ENCODE measurements at regions not wholly inside any gene's neighbourhood (a gene's known extent, or its start where the extent isn't known, plus 50 kb on each side); places are given as distances from the start of the nearest gene placed in this dataset.

DNA sequence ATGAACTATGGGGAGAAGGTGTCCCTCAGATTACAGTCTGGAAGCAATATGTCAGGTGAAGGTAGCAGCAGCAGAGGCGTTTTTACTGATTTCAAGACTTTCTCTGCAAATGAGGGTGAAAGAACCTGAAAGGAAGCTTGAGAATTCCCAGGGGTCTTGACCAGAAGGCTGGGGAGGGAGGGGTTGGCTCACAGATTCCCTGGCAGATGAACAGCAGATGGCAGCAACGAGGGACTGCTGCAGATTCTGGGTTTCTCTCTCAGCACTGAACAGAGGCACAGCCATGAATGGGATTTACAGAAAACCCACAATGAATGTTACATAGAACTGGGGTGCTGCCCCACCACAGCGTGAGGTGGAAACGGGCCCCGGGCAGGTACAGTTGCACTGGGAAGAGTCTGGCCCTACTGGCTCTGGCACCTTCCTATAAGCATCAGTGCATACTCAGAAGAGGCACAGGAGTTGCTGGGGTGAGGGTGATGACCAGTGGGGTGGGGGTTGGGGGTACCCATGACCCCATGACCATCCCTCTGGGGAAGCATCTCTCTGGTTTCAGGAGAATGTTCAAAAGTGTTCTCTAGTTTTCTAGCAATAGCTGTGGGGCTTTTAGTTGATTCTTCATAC, 317.8 kb downstream of the SH2D4B start (continued):
- TF ChIP-seq, protein P1, sequence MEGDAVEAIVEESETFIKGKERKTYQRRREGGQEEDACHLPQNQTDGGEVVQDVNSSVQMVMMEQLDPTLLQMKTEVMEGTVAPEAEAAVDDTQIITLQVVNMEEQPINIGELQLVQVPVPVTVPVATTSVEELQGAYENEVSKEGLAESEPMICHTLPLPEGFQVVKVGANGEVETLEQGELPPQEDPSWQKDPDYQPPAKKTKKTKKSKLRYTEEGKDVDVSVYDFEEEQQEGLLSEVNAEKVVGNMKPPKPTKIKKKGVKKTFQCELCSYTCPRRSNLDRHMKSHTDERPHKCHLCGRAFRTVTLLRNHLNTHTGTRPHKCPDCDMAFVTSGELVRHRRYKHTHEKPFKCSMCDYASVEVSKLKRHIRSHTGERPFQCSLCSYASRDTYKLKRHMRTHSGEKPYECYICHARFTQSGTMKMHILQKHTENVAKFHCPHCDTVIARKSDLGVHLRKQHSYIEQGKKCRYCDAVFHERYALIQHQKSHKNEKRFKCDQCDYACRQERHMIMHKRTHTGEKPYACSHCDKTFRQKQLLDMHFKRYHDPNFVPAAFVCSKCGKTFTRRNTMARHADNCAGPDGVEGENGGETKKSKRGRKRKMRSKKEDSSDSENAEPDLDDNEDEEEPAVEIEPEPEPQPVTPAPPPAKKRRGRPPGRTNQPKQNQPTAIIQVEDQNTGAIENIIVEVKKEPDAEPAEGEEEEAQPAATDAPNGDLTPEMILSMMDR (IDR thresholded peaks at IDR 0.05 in 2 of 3, conservative IDR thresholded peaks at IDR 0.05 in 1 of 3; ENCODE audit: control insufficient read depth in 2 of 3, extremely low read depth in 1 of 3, insufficient read depth in 1 of 3, low read depth in 3 of 3, low read length in 3 of 3), result peak; percentile 48 to 72 (median 67); a peak in 5 of 6 replicates
- no peak for TF ChIP-seq TARDBP (IDR thresholded peaks at IDR 0.05; ENCODE audit: borderline replicate concordance)
- TF ChIP-seq GABPA (IDR thresholded peaks at IDR 0.05; ENCODE audit: low read depth), result no peak
- no peak for TF ChIP-seq CHD4 (IDR thresholded peaks at IDR 0.05)
- no peak for TF ChIP-seq KDM1A (IDR thresholded peaks at IDR 0.05; ENCODE audit: borderline replicate concordance)
- TF ChIP-seq POLR2AphosphoS2 (IDR thresholded peaks at IDR 0.05; ENCODE audit: low read depth, low read length), result no peak

DNA sequence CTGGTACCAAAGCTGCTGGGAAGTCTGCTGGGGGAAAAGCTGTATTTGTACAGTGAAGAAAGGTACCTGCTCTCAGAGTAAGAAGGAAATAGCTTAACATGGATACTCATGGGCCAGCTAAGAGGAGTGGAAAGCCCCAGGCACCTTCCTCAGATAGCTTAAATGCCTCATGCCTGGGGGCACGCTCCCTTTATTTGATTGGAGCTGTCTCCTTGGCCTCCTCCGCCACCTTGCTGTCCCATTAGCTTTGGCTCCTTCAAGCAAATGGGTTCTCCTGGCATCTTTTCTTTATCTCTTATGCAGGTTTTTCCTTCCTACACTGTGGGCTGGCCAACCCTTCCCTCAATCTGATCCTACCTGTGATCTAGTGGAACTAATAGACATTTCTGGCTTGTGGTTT, 318.5 kb downstream of the SH2D4B start:
- H3K27ac ChIP-seq (ENCODE audit: control insufficient read depth, insufficient read depth), result no peak overlapping the region
- in situ Hi-C loops (cut with MboI), result loop anchor here (10.0 kb wide), 1 partner anchor 319 kb away; no protein-coding TSS in a partner anchor
- no peaks in the 10 kb centered on the region for H3K36me3 ChIP-seq (ENCODE audit: control insufficient read depth in 2 of 2, insufficient read depth in 2 of 2, low read length in 1 of 2)
- H3K9ac ChIP-seq (ENCODE audit: control insufficient read depth, insufficient read depth, low read length), result no peak overlapping the region
- FAIRE-seq, result no peak
- no peak overlapping the region for H3K4me2 ChIP-seq (ENCODE audit: control insufficient read depth, insufficient read depth)
- intact Hi-C loops (cut with micrococcal nuclease; ENCODE audit: unreplicated experiment), result loop anchor here (5.0 kb wide), 1 partner anchor 91 kb away; no protein-coding TSS in a partner anchor
- no peaks in the 10 kb centered on the region for H4K20me1 ChIP-seq (ENCODE audit: control insufficient read depth, insufficient read depth)
- peaks cover 0 to 2% of the 10 kb centered on the region in 2 experiments; a peak in 1 of 4 replicates for H3K27me3 ChIP-seq (replicated peaks in 1 of 2; ENCODE audit: control insufficient read depth in 2 of 2, insufficient read depth in 2 of 2, low read length in 1 of 2)
- POLR2A ChIA-PET, result no interaction called here
- no peak for DNase-seq (ENCODE audit: low read depth, low spot score)
- RAD21 ChIA-PET (ENCODE audit: unreplicated experiment), result interaction anchor here (0.6 to 3.1 kb wide), 7 partner anchors 11 to 481 kb away, joined by 3 to 30 read pairs (median 9); no protein-coding TSS in a partner anchor
- no TSS peak for BruUV-seq (replicated peaks)
- ATAC-seq, result no peak
- no peaks in the 10 kb centered on the region for H3K9me3 ChIP-seq (replicated peaks; ENCODE audit: control insufficient read depth, insufficient read depth, low read length)
- H3K4me1 ChIP-seq (ENCODE audit: control insufficient read depth, insufficient read depth, low read length), result no peaks in the 10 kb centered on the region
- SMC1A ChIA-PET (ENCODE audit: uncharacterized antibody, unreplicated experiment), result interaction anchor here (0.7 to 4.5 kb wide), 17 partner anchors 13 to 323 kb away, joined by 3 to 50 read pairs (median 4); no protein-coding TSS in a partner anchor
- no peak overlapping the region for H3K4me3 ChIP-seq
- H3K79me2 ChIP-seq (ENCODE audit: control insufficient read depth, insufficient read depth, low read length), result no peaks in the 10 kb centered on the region
- CTCF ChIA-PET, result interaction anchor here (0.7 to 5.5 kb wide), 16 partner anchors 8 to 412 kb away, joined by 3 to 97 read pairs (median 5); no protein-coding TSS in a partner anchor
- 43% methylated on average over 2 of the region's 2 CpGs for WGBS (ENCODE audit: insufficient coverage, insufficient replicate concordance, low lambda C conversion rate, missing lambda C conversion rate)
- H2AFZ ChIP-seq (ENCODE audit: control insufficient read depth, low read depth, low read length), result no peak overlapping the region
- TF ChIP-seq, protein P2, sequence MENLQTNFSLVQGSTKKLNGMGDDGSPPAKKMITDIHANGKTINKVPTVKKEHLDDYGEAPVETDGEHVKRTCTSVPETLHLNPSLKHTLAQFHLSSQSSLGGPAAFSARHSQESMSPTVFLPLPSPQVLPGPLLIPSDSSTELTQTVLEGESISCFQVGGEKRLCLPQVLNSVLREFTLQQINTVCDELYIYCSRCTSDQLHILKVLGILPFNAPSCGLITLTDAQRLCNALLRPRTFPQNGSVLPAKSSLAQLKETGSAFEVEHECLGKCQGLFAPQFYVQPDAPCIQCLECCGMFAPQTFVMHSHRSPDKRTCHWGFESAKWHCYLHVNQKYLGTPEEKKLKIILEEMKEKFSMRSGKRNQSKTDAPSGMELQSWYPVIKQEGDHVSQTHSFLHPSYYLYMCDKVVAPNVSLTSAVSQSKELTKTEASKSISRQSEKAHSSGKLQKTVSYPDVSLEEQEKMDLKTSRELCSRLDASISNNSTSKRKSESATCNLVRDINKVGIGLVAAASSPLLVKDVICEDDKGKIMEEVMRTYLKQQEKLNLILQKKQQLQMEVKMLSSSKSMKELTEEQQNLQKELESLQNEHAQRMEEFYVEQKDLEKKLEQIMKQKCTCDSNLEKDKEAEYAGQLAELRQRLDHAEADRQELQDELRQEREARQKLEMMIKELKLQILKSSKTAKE (IDR thresholded peaks at IDR 0.05; ENCODE audit: low read depth, poor library complexity, severe bottlenecking), result no peak
- TF ChIP-seq, protein P3, sequence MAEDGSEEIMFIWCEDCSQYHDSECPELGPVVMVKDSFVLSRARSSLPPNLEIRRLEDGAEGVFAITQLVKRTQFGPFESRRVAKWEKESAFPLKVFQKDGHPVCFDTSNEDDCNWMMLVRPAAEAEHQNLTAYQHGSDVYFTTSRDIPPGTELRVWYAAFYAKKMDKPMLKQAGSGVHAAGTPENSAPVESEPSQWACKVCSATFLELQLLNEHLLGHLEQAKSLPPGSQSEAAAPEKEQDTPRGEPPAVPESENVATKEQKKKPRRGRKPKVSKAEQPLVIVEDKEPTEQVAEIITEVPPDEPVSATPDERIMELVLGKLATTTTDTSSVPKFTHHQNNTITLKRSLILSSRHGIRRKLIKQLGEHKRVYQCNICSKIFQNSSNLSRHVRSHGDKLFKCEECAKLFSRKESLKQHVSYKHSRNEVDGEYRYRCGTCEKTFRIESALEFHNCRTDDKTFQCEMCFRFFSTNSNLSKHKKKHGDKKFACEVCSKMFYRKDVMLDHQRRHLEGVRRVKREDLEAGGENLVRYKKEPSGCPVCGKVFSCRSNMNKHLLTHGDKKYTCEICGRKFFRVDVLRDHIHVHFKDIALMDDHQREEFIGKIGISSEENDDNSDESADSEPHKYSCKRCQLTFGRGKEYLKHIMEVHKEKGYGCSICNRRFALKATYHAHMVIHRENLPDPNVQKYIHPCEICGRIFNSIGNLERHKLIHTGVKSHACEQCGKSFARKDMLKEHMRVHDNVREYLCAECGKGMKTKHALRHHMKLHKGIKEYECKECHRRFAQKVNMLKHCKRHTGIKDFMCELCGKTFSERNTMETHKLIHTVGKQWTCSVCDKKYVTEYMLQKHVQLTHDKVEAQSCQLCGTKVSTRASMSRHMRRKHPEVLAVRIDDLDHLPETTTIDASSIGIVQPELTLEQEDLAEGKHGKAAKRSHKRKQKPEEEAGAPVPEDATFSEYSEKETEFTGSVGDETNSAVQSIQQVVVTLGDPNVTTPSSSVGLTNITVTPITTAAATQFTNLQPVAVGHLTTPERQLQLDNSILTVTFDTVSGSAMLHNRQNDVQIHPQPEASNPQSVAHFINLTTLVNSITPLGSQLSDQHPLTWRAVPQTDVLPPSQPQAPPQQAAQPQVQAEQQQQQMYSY (CRISPR knock-in tag; IDR thresholded peaks at IDR 0.05), result no peak
- TF ChIP-seq ZSCAN29 (IDR thresholded peaks at IDR 0.05) (no peak), ZZZ3 (IDR thresholded peaks at IDR 0.05; ENCODE audit: control insufficient read depth, insufficient read length, low read depth) (no peak), MEF2A (IDR thresholded peaks at IDR 0.05; ENCODE audit: insufficient read depth, low read depth, low read length) (no peak), RAD51 (IDR thresholded peaks at IDR 0.05) (no peak), JUNB (IDR thresholded peaks at IDR 0.05) (no peak), CEBPB (IDR thresholded peaks at IDR 0.05; ENCODE audit: borderline replicate concordance in 1 of 2, low read depth in 2 of 2, low read length in 2 of 2) (no peak), ZNF207 (IDR thresholded peaks at IDR 0.05; ENCODE audit: borderline replicate concordance) (no peak)
